Lower leg skin (tissue), 4 donors: ENCODE measurements at regions not wholly inside any gene's neighbourhood (a gene's known extent, or its start where the extent isn't known, plus 50 kb on each side); places are given as distances from the start of the nearest gene placed in this dataset.

Source experiments
- DNase-seq, 2 donors: peaks; one replicate each; pipeline ENCODE4 v3.0.0-alpha.2; 2019; ENCODE audit warnings: low spot score in 2 of 2
- H3K4me3 ChIP-seq: fragments of 200-600 bp; sonication (generic); 2 replicates; pipeline ENCODE4 v1.5.1; 2017; ENCODE audit warnings: mild to moderate bottlenecking, low read depth; ENCODE audit not compliant: poor library complexity, severe bottlenecking
- CTCF ChIP-seq, 3 donors: fragments of 450-650 bp; IDR thresholded peaks; one replicate each; pipeline ENCODE4 v1.5.1; 2016; ENCODE audit warnings: antibody characterized with exemption in 3 of 3, mild to moderate bottlenecking in 3 of 3, moderate library complexity in 2 of 3
- POLR2A ChIP-seq, 2 donors: fragments of 450-650 bp; IDR thresholded peaks; one replicate each; pipeline ENCODE4 v1.6.1; 2016 to 2017; ENCODE audit warnings: antibody characterized with exemption in 2 of 2, mild to moderate bottlenecking in 1 of 2, moderate library complexity in 1 of 2
- WGBS, 2 donors: methylation state at CpG; one replicate each; pipeline ENCODE4 v1.1.5; 2018; 5-methylcytosine and 5-hydroxymethylcytosine counted together
- intact Hi-C: fragments of 100-400 bp; cut with DNase I; formaldehyde crosslinking; loops from one replicate; pipeline ENCODE4 v1.15.0; 2023; ENCODE audit warnings: low total_unique reads

- intact Hi-C loops = no loop called here
- DNase-seq = no peak
- no peak for TF ChIP-seq POLR2A (IDR thresholded peaks at IDR 0.05)
- no peak for TF ChIP-seq CTCF (IDR thresholded peaks at IDR 0.05)
- WGBS, 2 donors = 57 to 67% methylated on average over 5 of the region's 5 CpGs
- H3K4me3 ChIP-seq = no peak overlapping the region
Observed at GRCh38 chr18:61047794-61048193, 285.4 kb upstream of the CDH20 start.

GRCh38 chr18:61057443-61057842 is 275.8 kb upstream of the CDH20 start:
- no peak overlapping the region for H3K4me3 ChIP-seq
- WGBS, 2 donors = 72 to 81% methylated on average over 2 of the region's 2 CpGs
- intact Hi-C loops = no loop called here
- no peak for TF ChIP-seq CTCF (IDR thresholded peaks at IDR 0.05)
- TF ChIP-seq POLR2A (IDR thresholded peaks at IDR 0.05) = no peak
- no peak for DNase-seq

- no peak for DNase-seq
- intact Hi-C loops = no loop called here
- 65 to 69% methylated on average over 2 of the region's 2 CpGs for WGBS, 2 donors
- no peak overlapping the region for H3K4me3 ChIP-seq
- TF ChIP-seq POLR2A (IDR thresholded peaks at IDR 0.05) (no peak), CTCF (IDR thresholded peaks at IDR 0.05) (no peak)
Observed at GRCh38 chr18:61062258-61062657, 271.0 kb upstream of the CDH20 start.

GRCh38 chr18:61064911-61065310 is 268.3 kb upstream of the CDH20 start:
- H3K4me3 ChIP-seq = no peak overlapping the region
- TF ChIP-seq CTCF (IDR thresholded peaks at IDR 0.05) = no peak
- TF ChIP-seq POLR2A (IDR thresholded peaks at IDR 0.05) = no peak
- no peak for DNase-seq
- intact Hi-C loops = no loop called here

- intact Hi-C loops = no loop called here
- TF ChIP-seq CTCF (IDR thresholded peaks at IDR 0.05) (no peak), POLR2A (IDR thresholded peaks at IDR 0.05) (no peak)
- no peak overlapping the region for H3K4me3 ChIP-seq
- DNase-seq = no peak
- 65 to 76% methylated on average over 2 of the region's 2 CpGs for WGBS, 2 donors
Observed at GRCh38 chr18:61076986-61077385, 256.2 kb upstream of the CDH20 start.

- H3K4me3 ChIP-seq = no peak overlapping the region
- WGBS, 2 donors = 85 to 90% methylated on average over 3 of the region's 3 CpGs
- DNase-seq = no peak
- intact Hi-C loops = no loop called here
- TF ChIP-seq POLR2A (IDR thresholded peaks at IDR 0.05) (no peak), CTCF (IDR thresholded peaks at IDR 0.05) (no peak)
Observed at GRCh38 chr18:61079714-61080113, 253.5 kb upstream of the CDH20 start.
